Central memory CD4-positive, alpha-beta T cell (primary cell): ENCODE measurements at regions not wholly inside any gene's neighbourhood (a gene's known extent, or its start where the extent isn't known, plus 50 kb on each side); places are given as distances from the start of the nearest gene placed in this dataset.
"Not testable (repeated sequence)": the region's sequence is repeated elsewhere in the genome, so short reads cannot be mapped to it uniquely, and the experiment has no call there.

Source experiments
- DNase-seq: peaks from one replicate; pipeline ENCODE4 v3.0.0; 2022

DNA sequence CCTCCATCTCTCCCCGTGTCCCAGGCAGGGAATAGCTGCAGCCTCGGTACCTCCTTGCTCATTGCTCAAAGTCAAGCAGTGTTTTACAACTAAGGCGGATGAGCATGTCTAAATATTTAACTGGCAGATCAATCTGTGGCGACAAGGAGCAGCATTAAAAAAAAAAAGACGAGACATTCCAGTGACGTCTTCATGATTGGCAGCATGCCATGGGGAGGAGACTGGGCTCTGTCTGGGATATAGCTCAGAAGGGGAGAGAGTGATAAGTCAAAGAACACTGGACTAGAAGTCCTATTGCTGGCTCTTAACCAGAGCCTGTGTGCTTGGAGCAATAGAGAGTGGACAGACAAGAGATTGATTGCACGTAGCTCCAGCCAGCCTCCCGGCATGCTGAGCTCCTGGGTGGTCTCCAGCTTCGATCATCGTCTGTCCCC lies 287.5 kb upstream of the PODXL start:
- no peak for DNase-seq

DNA sequence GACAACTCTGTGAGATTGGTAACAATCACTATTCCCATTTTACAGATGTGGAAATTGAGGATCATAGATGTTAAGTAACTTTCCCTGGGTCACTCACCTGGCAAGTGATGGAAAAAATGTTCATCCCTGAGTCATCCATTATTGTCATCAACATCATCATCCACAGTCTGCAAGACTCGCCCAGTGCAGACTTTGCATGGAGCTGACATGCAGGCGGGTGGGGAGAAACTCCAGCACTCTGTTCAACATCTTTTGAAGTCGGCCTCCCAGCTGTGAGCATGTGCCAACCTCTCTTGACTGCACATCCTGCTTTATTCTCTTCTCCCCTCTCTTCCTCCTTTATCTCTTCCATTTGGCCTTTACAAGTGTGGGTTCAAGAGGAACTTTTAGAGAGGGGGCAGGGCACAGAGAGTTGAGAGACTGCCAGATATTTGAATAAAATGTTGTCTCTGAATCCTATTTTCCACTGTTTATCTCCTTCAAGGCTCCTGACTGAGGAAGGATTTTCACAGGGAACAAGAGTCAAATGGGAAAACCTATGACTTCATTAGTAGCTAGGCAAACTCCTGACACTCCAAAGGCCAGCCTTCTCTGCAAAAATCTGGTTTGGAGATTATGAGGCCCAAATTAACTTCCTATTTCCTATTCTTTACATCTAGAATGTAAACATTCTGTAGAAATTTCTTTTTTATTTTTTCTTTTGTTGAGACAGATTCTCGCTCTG lies 283.7 kb upstream of the PODXL start:
- no peak for DNase-seq

DNA sequence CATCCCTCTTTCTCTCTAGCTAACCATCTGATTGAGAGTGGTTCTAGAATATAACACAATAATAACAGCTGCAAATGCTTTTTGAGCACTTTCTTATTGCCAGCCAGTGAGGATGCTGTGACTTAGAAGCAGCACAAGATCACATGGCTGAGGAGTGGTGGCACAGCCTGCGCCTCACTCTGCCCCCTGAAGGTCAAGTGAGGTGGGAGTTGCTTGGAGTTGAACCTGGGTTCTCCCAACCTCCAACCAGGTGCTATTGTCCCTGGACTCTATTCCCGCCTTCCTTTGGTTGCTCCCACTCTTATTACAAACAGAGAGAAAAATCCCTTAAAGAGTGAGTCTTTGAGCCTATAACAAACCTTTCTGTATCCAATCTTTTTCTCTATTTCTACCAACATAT lies 280.3 kb upstream of the PODXL start:
- DNase-seq = no peak

DNA sequence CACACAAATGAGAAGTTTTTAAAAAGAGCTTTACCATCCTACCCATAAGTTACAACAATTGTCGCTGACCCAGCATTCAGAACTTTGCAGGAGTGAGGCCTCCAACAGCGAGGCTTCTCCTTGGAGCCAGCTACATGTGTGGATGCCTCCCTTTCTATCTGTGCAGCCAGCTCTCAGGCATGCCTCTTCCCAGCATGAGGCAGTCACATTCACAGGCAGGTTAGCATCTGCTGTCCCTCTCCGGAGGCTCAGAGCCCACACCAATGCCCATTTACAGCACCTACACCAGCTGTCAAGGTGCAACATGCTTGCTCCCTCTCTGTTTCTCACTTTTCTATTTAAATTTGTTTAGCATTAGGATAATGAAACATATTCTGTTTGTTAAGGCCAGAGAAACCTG lies 278.7 kb upstream of the PODXL start:
- DNase-seq = no peak

DNA sequence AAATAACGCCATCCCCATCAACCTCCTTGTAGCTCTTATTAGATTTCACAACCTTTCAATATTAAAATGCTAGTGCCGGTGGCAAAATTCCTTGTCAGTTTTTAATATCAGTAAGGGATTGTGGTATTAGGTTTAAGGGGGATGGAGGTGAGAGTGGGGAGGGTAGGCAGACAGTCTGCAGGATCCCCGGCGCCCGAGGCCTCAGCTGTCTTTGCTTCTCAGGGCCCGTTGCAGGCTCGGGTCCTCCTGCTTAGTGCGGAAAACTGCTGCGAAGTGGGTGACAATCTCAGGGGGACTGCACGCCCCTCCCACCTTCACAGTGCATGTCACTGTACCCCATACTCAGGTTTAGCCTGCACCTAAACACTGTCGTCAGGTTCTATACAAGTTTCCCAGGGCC lies 274.3 kb upstream of the PODXL start:
- DNase-seq = no peak

DNA sequence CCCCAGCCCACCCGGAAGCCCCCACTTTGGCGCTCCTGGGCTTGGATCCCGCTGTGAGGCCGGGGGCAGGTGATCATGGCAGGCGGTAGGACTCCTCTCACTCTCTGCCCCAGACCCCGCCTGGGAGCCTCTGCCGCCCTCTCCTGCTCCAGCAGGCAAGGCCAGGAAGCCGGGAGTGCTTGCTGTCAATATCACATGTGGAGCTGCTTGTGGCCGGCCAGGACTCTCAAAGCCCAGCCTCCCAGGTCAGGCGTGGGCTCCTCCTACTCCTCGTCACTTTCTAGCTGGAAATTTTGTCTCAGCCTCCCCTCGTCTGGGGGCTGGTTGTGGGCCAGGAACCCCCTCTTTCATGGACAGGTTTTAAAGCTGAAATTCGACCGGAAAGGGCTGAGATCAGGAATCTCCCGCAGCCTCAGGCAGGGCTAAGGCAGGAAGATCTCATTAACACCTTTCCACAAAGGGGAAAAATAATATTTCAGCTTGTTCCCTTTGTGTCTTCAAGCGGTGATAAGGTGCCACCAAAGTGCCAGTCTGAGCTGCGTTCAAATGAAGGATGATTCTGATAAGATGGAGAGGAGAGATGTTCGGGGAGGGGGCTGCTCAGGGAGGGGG lies 273.6 kb upstream of the PODXL start:
- no peak for DNase-seq

DNA sequence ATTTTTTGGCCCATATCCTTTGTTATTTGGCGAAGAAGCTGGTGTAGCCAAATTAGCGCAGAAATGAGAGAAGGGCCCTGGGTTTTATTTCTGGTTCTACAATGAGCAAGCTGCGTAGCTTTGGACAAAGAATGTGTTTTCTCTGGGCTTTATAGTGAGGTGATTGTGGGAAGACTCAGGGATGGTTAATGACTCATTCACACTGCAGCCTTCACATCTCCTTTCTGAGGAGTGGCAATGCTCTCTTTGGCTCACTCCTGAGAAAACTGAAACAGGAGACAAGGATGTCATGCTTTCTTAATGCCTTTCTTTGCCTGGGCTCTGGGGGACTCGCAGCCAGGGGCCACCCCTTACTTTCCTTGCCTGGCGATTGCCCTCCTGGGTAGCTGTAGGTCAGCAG lies 271.0 kb upstream of the PODXL start:
- DNase-seq = no peak

DNA sequence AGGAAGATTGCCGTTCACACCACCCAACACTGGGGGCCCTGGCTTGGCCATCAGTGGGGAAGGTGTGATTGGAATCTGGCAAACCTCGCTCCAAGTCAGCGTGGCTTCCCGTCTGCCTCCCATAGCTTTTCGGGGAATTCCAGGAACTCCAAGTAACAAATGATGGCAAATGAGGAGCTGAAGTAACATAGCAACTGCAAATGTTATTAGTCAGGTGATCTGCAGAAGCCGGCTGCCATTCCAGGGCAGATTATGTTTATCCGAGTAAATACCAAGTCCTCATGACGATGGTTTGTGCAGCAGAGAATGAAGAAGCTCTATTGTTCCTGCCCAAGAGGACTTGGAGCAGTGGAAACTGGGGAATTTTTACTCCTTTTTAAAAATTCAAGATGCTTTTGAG lies 270.5 kb upstream of the PODXL start:
- DNase-seq = no peak

DNA sequence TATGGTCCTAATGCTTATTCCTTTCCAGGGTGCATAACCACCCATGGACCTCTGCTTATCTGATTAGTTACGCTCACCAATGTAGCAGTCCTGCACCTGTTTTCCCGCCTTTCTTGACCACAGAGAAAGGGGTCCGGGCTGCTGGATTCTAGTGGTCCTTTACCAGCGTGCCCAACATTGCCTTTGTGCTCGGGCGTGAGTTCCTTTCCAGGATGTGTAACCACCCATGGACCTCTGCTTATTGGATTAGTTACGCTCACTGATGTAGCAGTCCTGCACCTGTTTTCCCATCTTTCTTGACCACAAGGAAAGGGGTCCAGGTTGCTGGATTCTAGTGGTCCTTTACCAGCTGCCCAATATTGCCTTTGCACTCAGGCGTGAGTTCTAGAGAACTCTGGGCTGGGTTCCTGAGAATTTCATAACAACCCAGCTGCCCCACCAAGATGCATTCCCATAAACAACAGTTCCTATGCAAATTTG lies 267.6 kb upstream of the PODXL start:
- not testable (repeated sequence) for DNase-seq

DNA sequence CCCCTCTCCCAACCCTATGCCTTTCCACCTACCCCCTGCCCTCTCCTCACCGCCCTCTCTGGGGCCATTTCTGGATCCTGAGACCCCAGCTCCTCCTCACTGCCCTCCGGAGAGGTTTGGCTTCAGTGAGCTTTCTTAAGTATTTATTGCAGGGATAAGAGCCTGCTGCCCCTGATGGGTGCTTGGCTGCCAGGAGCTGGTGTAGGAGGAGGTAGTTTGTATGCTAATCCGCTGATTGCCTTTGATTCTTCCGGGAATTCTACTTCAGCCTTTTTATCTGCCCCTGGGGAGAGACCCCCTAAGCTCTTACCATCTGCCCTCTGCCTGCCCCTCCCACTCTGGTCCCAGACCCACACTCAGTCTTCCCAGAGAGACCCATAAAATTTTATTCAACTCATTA lies 263.5 kb upstream of the PODXL start:
- no peak for DNase-seq

DNA sequence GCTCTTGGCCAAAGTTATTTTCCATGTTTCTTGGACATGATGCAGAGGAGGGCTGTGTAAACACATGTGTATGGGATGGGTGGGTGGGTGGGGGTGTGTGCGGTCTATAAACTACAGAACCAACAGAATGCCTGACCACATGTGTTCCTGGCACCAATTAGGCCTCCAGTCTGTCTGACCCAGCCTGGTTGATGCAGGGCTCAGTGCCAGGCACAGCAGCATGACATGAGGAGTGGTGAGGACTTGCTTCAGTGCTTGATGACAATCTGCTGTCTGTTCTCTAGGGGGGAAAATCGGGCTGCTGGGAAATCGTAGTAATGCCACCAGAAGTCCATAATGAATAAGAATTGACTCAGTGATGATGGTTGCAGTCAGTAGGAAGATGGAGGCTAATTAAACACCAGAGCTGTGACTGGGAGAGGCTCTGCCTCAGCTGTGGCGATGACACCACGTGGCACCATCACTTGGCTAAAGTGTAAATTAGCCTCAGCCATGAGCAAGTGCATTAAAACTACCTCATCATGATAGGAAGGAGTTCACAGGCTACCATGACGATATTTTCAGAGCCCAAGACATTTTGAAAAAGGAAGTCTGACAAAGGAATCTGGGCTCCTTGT lies 260.1 kb upstream of the PODXL start:
- no peak for DNase-seq

DNA sequence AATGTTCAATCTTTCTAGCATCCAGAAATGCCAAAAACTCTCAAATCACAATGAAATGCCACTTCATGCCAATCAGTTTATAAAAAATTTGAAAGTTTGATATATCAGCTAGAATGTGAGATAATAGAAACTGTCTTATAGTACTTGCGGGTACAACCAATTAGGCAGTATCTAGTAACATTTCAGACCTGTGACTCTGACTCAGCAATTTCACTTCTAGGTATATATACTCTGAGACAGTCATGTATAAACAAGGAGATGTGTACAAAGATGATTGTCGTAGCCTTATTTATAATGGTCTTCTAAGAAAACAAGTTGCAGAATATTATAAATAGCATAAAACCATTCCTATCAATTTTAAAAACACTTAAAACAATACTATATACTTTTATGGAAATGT lies 252.3 kb upstream of the PODXL start:
- no peak for DNase-seq

DNA sequence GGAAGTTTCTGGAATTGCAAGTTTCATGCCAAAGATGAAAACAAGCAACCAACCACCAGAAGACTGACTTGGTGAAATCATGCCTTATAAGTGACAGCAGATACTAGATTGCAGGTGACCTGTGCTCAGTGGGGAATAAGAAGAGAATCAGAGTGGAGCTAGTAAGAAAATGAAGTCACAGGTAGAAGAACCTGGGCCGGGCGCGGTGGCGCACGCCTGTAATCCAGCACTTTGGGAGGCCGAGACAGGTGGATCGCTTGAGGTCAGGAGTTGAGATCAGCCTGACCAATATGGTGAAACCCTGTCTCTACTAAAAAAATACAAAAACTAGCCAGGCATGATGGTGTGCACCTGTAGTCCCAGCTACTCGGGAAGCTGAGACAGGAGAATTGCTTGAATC lies 251.7 kb upstream of the PODXL start:
- not testable (repeated sequence) for DNase-seq

DNA sequence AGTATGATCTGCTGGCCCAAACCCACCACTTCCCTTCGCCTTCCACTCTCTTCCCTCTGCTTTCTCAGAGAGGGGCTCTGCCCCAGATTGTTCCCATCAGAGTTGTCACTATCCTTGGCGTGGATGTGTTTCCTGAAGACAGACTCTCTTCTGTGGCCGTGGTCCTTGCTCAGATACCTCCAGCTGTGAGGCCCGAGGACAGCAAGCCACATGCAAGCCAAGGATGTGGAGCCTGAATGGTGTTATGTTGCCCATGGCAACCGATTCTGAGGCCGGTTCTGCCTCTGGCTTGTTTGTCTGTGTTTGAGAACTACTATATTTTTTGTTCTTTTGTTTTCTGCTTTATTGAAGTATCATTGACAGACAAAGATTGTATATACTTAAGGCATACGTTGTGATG lies 247.4 kb upstream of the PODXL start:
- no peak for DNase-seq

DNA sequence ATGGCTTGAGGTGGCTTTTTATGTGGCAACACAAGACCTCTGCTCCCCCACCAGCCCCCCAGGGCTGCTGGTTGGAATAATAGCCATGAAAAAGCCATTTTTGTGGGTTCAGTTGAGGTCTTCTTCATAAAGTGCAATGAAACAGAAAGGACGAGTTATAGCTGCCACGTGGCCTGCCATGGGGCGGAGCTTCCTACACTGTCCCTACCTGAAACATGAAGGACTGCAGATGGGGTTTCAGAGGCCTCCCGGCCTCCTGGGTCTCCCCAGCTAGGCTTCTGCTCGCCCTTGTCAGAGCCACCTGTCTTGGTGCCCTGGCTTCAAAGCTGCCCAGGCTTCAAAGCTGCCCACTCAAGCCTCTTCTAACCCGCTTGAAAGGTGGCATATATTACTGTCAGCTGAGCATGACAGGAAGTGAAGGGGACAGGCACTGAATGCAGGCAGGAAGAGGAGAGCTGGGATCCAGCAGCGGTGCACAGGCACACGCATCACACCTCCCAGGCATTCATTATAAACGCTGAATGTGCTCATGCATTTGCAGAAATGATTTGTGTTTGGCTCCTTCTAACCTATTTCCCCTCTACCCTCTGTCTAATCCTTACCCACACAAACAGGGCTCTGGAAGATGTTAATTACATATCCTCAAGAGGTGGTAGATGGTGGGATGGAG lies 245.9 kb upstream of the PODXL start:
- no peak for DNase-seq

DNA sequence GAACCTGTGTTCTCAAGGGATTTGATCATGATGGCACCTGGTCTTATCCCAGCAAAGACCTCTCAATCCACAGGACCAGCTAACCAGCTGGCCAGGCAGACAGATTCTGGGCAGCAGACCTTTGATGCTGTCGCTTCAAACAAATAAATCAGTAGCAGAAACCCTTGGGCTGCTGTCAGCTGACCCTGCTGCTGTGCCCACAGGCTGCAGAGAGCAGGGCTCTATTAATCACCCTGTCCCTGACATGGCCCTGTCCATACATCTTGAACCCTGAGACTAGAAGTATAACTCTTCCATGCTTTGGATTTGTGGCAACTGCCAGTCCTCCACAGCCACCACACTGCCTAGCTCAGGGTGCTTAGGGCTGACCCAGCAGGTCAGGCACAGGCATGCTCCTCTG lies 244.1 kb upstream of the PODXL start:
- no peak for DNase-seq

DNA sequence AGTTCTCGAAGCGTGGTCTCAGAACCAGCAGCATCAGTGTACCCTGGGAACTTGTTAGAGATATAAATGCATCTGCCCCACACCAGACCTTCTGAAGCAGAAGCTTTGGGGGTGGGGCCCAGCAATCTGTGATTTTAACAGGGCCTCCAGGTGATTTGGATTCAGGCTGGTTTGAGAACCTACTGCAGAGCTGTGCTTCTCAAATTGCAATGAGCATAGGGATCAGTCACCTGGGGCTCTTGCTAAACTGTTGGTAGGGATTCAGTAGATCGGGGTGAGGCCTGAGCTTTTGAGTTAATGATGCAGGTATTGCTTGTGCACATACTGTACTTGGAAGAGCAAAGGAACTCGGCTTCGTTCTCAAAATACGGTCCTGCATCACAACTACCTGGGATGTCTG lies 243.6 kb upstream of the PODXL start:
- DNase-seq = no peak

DNA sequence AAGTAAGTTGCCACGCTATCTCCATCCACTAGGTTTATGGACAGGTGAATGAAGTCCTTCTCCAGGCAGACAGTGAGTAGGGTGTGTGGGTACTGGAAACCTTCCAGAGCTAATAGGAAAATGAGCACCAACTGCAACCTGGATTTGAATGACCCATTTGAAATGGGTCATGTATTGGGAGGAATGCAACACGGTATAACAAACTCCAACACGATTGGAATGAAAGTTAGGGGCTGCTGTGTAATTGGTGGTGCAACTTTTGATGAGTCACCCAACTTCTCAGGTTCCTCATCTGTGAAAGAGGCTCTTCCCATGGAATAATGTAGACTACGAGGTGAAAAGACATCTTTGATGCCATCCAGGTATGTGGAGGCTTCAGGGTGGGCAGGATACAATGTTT lies 241.4 kb upstream of the PODXL start:
- DNase-seq = no peak

DNA sequence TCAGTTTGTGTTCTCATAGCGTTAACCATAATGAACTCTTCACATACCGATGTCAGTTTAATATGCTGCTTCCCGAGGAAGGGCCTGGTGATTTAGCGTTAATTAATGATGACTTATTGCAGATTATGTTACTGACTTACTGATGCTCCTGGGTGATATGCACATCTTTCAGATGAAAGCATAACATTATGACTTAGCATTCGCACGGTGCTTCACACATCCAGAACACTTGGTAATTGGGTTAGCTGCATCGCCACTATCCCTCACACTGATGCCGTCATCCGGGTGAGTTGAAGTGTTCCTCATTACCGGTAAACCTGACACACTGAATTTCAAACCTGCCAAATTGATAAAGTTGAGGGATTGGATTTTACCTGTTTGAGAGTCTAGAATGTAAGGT lies 239.0 kb upstream of the PODXL start:
- DNase-seq = no peak

DNA sequence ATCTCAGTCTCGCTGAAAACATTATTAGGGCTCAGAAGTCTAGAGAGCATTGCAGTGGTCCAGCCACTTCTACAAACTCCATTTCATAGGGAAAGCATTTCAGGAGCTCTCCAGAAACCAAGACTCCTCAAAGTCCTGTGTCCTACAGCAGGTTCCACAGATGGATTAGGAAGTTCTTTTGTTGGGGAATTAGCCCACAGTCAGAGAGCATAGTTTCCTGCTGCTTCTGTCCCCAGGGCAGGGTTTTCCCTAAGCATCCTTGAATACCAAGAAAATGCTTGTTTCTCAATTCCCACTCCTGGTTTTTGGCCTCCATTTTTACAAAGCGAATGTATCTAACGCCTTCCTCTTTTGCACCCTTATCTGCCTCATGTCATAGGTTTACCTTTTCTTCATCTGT lies 235.9 kb upstream of the PODXL start:
- no peak for DNase-seq

DNA sequence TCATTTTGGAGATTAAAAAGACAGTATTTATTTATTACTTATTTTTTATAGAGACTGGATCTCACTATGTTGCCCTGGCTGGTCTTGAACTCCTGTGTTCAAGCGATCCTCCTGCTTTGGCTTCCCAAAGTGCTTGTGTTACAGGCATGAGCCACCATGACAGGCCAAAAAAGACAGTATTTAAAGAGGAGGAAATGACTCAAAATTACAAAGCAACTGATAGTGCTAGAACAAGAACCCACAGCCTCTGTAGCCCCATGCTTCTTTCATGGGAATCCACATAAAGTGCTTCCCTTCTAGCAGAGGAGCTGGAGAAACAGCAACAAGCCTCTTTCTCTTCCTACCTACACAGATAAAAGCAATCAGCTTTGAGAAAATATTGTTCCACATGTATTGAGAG lies 230.7 kb upstream of the PODXL start:
- no peak for DNase-seq

DNA sequence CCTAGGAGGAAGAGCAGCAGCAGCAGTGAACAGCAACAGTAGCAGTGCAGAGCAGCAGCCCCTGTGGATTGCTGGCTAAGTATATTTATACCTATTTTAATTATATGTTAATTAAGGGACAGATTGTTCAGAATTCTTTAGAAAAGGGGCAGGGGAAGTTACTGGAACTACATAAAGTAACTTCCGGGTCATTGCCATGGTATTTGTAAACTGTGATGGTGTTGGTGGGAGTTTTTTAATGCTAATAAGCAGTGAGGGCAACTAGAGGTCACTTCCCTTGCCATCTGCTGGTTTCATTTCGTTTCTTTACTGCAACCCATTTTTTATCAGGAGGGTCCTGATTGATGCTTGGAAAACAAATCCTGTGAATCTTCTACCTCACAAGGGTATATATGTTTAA lies 229.8 kb upstream of the PODXL start:
- DNase-seq = no peak

DNA sequence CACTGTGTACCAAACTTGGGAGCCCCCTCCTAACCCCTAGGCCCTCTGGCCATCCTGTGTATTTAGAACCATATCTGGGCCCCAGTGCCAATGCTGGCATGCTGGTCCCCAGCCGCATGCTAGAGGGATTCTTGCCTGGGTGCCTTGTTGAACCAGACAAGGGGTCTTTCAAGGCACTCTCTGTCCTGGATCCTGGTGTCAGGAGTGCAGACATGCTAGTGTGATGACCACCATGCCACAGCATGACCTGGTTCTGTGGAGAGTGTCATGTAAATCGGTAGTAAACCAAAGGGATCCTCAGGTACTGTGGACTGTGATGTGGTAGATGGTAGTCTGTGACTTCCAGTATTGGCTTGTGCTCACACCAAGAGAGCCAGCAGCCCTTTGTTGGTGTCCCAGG lies 222.2 kb upstream of the PODXL start:
- no peak for DNase-seq
